ENCODE measurements at regions not wholly inside any gene's neighbourhood (a gene's known extent, or its start where the extent isn't known, plus 50 kb on each side); places are given as distances from the start of the nearest gene placed in this dataset.

GRCh38 chr10:107834706-107835105, 670.2 kb upstream of the SORCS1 start:
- Histone ChIP-seq H3K79me1 (ENCODE audit: low read depth, low read length) (no peaks in the 10 kb centered on the region), H3K56ac (replicated peaks; ENCODE audit: insufficient read length, low read depth, low read length) (no peak overlapping the region), H4K91ac (replicated peaks; ENCODE audit: insufficient read length, low read length) (no peak overlapping the region), H3K18ac (ENCODE audit: extremely low read depth, low read length) (no peak overlapping the region), H3K9ac (replicated peaks in 1 of 4; ENCODE audit: extremely low read depth in 1 of 4, low read depth in 3 of 4, low read length in 3 of 4) (no peak overlapping the region), H3K4ac (replicated peaks; ENCODE audit: insufficient read length, low read depth, low read length) (no peak overlapping the region), H2BK15ac (ENCODE audit: low read length) (no peak overlapping the region), H3K27me3 (replicated peaks in 1 of 4; ENCODE audit: control insufficient read depth in 3 of 4, extremely low read depth in 1 of 4, insufficient read depth in 3 of 4, low read length in 3 of 4) (no peaks in the 10 kb centered on the region), H3K14ac (ENCODE audit: insufficient read length) (no peak overlapping the region), H3K4me2 (ENCODE audit: insufficient read depth in 1 of 2, low read depth in 2 of 2, low read length in 2 of 2) (no peak overlapping the region), H2BK120ac (replicated peaks; ENCODE audit: low read depth, low read length) (no peak overlapping the region), H4K8ac (ENCODE audit: extremely low read depth, insufficient read depth, low read length) (no peak overlapping the region), H3K79me2 (ENCODE audit: control insufficient read depth in 1 of 2, insufficient read depth in 2 of 2, low read length in 2 of 2) (no peaks in the 10 kb centered on the region), H2BK12ac (ENCODE audit: low read depth, low read length) (no peak overlapping the region), H3K36me3 (ENCODE audit: control insufficient read depth in 2 of 4, insufficient read depth in 4 of 4, low read length in 3 of 4) (no peaks in the 10 kb centered on the region), H4K5ac (ENCODE audit: insufficient read length, low read depth, low read length) (no peak overlapping the region), H2AK5ac (ENCODE audit: low read depth, low read length) (no peak overlapping the region), H2BK5ac (ENCODE audit: low read depth, low read length) (no peak overlapping the region), H2AFZ (ENCODE audit: low read length) (no peak overlapping the region), H3K4me1 (replicated peaks in 1 of 4; ENCODE audit: control insufficient read depth in 3 of 4, insufficient read depth in 4 of 4, low read length in 3 of 4) (no peaks in the 10 kb centered on the region), H3K4me3 (ENCODE audit: extremely low read depth in 1 of 4, insufficient read depth in 2 of 4, low read depth in 3 of 4, low read length in 4 of 4) (no peak overlapping the region), H3K9me3 (ENCODE audit: insufficient read depth in 2 of 2, low read depth in 1 of 2, low read length in 1 of 2) (0 out of 4 replicates have a peak, but pooled peaks cover 0 to 3% of the 10 kb centered on the region in 2 experiments), H3K23me2 (ENCODE audit: low read depth, low read length) (no peaks in the 10 kb centered on the region), H3K27ac (ENCODE audit: low read depth, low read length) (no peak overlapping the region), H2BK20ac (ENCODE audit: low read length) (no peak overlapping the region), H4K20me1 (replicated peaks in 1 of 2; ENCODE audit: control insufficient read depth in 1 of 2, insufficient read depth in 2 of 2, low read length in 2 of 2) (no peaks in the 10 kb centered on the region), H3K23ac (ENCODE audit: insufficient read length) (no peak overlapping the region)
- ChIA-PET POLR2A (ENCODE audit: partially characterized antibody) (no interaction called here), CTCF (ENCODE audit: partially characterized antibody) (interaction anchor here (1.1 kb wide), 2 partner anchors 12 to 32 kb away, joined by 3 read pairs; no protein-coding TSS in a partner anchor)
- no peak for FAIRE-seq
- no peak for DNase-seq (ENCODE audit: low read depth in 1 of 2, low spot score in 2 of 2)
- no peak for TF ChIP-seq GTF2F1 (IDR thresholded peaks at IDR 0.05; ENCODE audit: borderline replicate concordance, low read depth, low read length)
- no peak for TF ChIP-seq ZNF274 (IDR thresholded peaks at IDR 0.05; ENCODE audit: borderline replicate concordance, extremely low read depth, low read length)
- TF ChIP-seq TCF12 (IDR thresholded peaks at IDR 0.05; ENCODE audit: low read depth, low read length), result no peak
- TF ChIP-seq TEAD4 (IDR thresholded peaks at IDR 0.05; ENCODE audit: low read depth, low read length), result no peak
- no peak for TF ChIP-seq CBX8 (IDR thresholded peaks at IDR 0.05; ENCODE audit: borderline replicate concordance, low read depth, low read length)
- TF ChIP-seq KDM5A (IDR thresholded peaks at IDR 0.05; ENCODE audit: low read length), result no peak
- TF ChIP-seq RNF2 (IDR thresholded peaks at IDR 0.05; ENCODE audit: borderline replicate concordance, low read depth, low read length, missing control alignments, poor library complexity, severe bottlenecking), result no peak
- TF ChIP-seq GABPA (IDR thresholded peaks at IDR 0.05; ENCODE audit: borderline replicate concordance, insufficient read depth, low read length), result no peak
- TF ChIP-seq TBP (IDR thresholded peaks at IDR 0.05; ENCODE audit: low read depth, low read length), result no peak
- no peak for TF ChIP-seq PHF8 (conservative IDR thresholded peaks at IDR 0.05; ENCODE audit: low read depth, low read length)
- TF ChIP-seq YY1 (IDR thresholded peaks at IDR 0.05; ENCODE audit: low read depth, low read length), result no peak
- WGBS, 2 experiments (ENCODE audit: extremely low coverage in 1 of 2, insufficient coverage in 1 of 2, insufficient read length in 1 of 2, insufficient replicate concordance in 2 of 2, low coverage in 1 of 2, low lambda C conversion rate in 2 of 2, missing lambda C conversion rate in 1 of 2), result 95% methylated on average over 1 of the region's 1 CpG; no CpG with 5 or more reads in 1 of the 2 experiments
